T47D (cell line): ENCODE measurements at regions not wholly inside any gene's neighbourhood (a gene's known extent, or its start where the extent isn't known, plus 50 kb on each side); places are given as distances from the start of the nearest gene placed in this dataset.

ENCODE experiments used
- DNase-seq, 2 experiments: peaks; one replicate each; pipeline versions ENCODE4 v3.0.0 to v3.0.0-alpha.2; 2011 to 2012; ENCODE audit warnings: low read depth in 1 of 2, low spot score in 1 of 2
- JUND ChIP-seq: IDR thresholded peaks from 2 replicates; pipeline ENCODE4 v1.6.1; 2012; ENCODE audit warnings: low read depth
- in situ Hi-C: cut with HindIII; loops from 2 replicates; pipeline ENCODE4 v1.10.0; 2016; ENCODE audit warnings: low sequenced_read_pairs, low pct_unique_long_range_greater_than_20kb

GRCh38 chr3:41035456-41036022, 163.8 kb upstream of the CTNNB1 start:
- in situ Hi-C loops, result no loop called here
- TF ChIP-seq JUND, result no peak
- no peak for DNase-seq

DNA sequence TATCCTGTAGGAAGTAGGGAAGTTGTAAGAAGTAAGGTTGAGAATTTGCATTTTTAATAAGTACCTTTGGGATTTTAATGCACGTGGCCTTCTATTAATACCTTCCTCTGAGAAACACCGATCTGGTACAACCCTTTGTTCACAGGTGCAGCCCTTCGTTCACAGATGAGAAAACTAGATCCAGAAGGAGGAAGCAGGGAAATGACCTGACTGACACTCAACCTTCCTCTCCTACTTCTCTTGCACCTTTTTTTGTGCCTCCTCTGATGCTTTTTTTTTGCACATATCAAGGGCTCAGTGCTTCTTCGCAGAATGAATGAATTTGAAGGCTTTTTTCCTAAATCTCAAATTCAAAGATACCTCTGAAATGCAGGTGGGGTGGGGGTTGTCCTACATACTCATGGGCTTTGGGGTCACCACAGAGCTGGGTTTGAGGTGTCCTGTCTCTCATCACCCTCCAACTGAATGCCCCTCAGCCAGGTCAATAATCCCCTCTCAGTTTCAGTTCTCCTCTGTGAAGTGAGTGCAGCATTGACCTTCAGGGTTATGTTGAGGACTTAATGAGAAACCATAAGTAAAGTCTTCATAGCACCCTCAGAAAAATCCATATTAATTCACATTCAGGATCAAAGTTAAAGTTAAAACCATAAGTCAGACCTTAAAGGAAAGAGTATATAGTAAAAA, 161.5 kb upstream of the CTNNB1 start:
- in situ Hi-C loops, result no loop called here
- no peak for TF ChIP-seq JUND
- no peak for DNase-seq

- in situ Hi-C loops, result no loop called here
- TF ChIP-seq JUND, result no peak
- DNase-seq, result no peak
Observed at GRCh38 chr3:41040256-41040655, 159.0 kb upstream of the CTNNB1 start.

- DNase-seq, result no peak
- TF ChIP-seq JUND, result no peak
- in situ Hi-C loops, result no loop called here
Observed at GRCh38 chr3:41041462-41041861, 157.8 kb upstream of the CTNNB1 start.

GRCh38 chr3:41041899-41042298, 157.4 kb upstream of the CTNNB1 start:
- DNase-seq, result no peak
- in situ Hi-C loops, result no loop called here
- no peak for TF ChIP-seq JUND

DNA sequence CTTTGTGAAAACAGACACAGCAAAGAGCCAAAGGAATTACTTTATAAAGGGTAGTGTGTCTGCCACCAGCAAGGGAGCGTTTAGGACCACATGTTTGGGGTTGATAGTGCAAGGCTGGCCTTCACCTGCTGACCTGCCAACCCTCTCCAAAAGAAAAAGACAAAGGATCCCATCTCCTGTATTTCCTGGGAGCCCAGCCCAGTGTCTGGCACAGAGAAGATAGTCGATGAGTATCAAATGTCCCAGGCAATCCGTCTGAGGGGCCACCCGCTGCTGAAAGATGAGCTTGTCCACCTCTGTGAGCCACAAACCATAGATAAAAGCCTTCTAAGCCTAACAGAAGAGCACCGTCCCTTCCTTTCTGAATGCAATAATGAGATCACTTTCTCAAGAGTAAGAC, 154.8 kb upstream of the CTNNB1 start:
- no peak for DNase-seq
- in situ Hi-C loops, result no loop called here
- no peak for TF ChIP-seq JUND

- in situ Hi-C loops, result no loop called here
- no peak for TF ChIP-seq JUND
- DNase-seq, result no peak
Observed at GRCh38 chr3:41045491-41045890, 153.8 kb upstream of the CTNNB1 start.

DNA sequence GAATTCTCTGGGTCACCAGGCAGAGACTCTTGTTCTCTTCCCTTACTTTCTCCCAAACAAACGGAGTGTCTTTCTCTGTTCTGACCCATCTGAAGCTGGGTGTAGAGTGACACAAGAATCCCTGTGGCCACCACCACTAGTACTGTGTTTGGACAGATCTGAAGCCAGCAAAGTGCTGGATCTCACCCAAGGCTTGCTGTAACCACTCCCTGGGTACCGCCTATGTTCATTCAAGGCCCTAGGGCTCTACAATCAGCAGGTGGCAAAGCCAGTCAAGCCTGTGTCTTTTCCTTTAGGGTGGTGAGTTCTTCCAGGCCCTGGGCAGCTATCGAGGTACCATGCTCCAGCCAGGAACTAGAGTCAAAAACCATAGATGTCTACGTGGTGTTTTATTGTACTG, 149.2 kb upstream of the CTNNB1 start:
- in situ Hi-C loops, result no loop called here
- TF ChIP-seq JUND, result no peak
- DNase-seq, result peak in 1 of 2 experiments; percentile 34

DNA sequence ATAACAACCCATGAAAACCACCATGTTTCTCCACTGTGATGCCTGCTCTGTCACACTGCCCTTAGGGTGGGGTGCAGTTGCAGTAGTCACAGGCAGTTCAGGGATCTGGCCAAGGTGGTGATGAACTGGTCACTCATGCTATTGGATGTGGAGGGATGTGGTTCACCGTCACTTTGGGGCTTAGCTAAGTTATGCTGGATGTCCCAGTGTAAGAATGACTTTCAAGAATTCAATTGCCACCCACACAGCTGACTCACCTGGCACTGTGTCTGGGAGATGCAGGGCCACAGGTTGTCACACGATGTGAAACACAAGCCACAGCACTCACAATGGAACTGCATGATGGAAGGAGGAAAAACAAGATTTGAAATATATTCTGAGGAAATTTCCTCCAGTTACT, 146.1 kb upstream of the CTNNB1 start:
- in situ Hi-C loops, result no loop called here
- DNase-seq, result no peak
- no peak for TF ChIP-seq JUND

- no peak for TF ChIP-seq JUND
- in situ Hi-C loops, result no loop called here
- DNase-seq, result no peak
Observed at GRCh38 chr3:41060106-41060505, 139.2 kb upstream of the CTNNB1 start.

- no peak for DNase-seq
- in situ Hi-C loops, result no loop called here
- no peak for TF ChIP-seq JUND
Observed at GRCh38 chr3:41064070-41064469, 135.2 kb upstream of the CTNNB1 start.

DNA sequence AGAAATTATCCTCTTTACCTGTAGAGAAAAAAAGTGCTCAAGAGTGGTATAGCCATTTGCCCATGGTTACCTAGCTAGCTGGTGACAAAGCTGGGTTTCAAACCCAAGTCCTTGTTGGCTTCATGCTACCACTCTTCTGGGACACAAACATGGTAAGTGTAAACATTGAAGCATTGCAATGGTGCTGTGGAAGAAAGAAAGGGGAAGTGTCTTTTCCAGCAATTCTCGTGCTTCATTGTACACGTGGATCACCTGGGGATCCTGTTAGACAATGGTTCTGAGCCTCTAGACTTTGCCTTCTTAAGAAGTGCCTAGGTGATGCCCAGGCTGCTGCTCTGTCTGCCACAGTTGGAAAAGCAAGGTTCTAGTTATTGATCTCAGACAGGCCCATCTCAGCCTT, 134.8 kb upstream of the CTNNB1 start:
- in situ Hi-C loops, result no loop called here

GRCh38 chr3:41065340-41065739, 134.0 kb upstream of the CTNNB1 start:
- DNase-seq, result no peak
- in situ Hi-C loops, result no loop called here
- no peak for TF ChIP-seq JUND

More for the DNA sequence above, 134.8 kb upstream of the CTNNB1 start:
- no peak for DNase-seq
- TF ChIP-seq JUND, result no peak

GRCh38 chr3:41073190-41073589, 126.1 kb upstream of the CTNNB1 start:
- DNase-seq, result no peak
- in situ Hi-C loops, result no loop called here
- no peak for TF ChIP-seq JUND
